Activated CD4-positive, alpha-beta T cell treated with anti-CD3 and anti-CD28 coated beads, Interleukin-2, amount 50 U/mL, for 24 hours (primary cell): ENCODE measurements at regions not wholly inside any gene's neighbourhood (a gene's known extent, or its start where the extent isn't known, plus 50 kb on each side); places are given as distances from the start of the nearest gene placed in this dataset.

Experiments
- DNase-seq, 2 donors: peaks; one replicate each; pipeline ENCODE4 v3.0.0-alpha.2; 2020; ENCODE audit warnings: low read depth in 1 of 2, low spot score in 1 of 2

GRCh38 chr21:32881458-32881857, 109.9 kb upstream of the PAXBP1 start:
- no peak for DNase-seq

GRCh38 chr21:32884062-32884461, 112.5 kb upstream of the PAXBP1 start:
- DNase-seq, result no peak

GRCh38 chr21:32886339-32886738, 114.8 kb upstream of the PAXBP1 start:
- DNase-seq, result peak in 1 of 2 donors; percentile 7

GRCh38 chr21:32887026-32887425, 115.5 kb upstream of the PAXBP1 start:
- DNase-seq, result no peak

- no peak for DNase-seq
Observed at GRCh38 chr21:32888971-32889370, 117.4 kb upstream of the PAXBP1 start.

- no peak for DNase-seq
Observed at GRCh38 chr21:32889596-32889995, 118.0 kb upstream of the PAXBP1 start.

- no peak for DNase-seq
Observed at GRCh38 chr21:32894321-32894720, 122.8 kb upstream of the PAXBP1 start.

GRCh38 chr21:32900814-32901213, 124.9 kb upstream of the OLIG2 start:
- no peak for DNase-seq

DNA sequence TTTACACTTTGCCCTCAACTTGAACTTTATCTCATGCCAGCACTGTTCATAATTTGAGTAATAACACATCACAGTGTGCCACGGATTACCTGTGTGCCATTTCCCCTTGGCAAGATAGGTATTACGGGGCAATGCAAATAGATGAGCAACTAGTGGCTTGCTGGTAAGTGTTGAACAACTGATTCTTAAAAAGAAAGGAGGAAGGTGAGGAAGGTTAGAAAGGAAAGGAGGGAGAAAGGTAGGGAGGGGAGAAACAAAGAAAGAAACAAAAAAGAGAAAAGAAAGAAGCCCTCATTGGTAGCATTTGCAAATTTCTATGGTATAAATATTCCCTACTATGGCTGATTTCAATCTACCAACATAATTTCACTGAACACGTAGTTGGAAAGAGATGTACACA, 118.2 kb upstream of the OLIG2 start:
- DNase-seq, result no peak

- DNase-seq, result no peak
Observed at GRCh38 chr21:32908534-32908933, 117.2 kb upstream of the OLIG2 start.

GRCh38 chr21:32909393-32909792, 116.3 kb upstream of the OLIG2 start:
- DNase-seq, result no peak

GRCh38 chr21:32914424-32915039, 111.2 kb upstream of the OLIG2 start:
- no peak for DNase-seq

DNA sequence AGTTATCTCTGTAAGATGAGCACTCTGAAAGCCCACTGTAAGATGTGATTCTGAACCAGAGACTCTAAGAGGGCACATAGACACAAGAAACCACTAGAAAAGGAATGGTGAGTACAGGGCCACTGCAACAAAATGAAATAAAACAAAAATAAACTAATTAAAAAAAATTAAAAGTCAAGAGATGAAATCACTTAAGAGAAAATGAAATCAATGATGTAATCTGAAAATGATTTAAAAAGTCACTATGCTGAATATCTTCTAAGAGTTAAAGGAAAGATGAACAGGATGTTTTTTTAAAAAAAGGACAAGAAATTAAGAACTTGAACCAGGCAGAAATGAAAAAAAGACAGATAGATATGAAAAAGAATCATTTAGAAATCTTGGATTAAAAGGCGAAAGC, 110.6 kb upstream of the OLIG2 start:
- DNase-seq, result no peak

DNA sequence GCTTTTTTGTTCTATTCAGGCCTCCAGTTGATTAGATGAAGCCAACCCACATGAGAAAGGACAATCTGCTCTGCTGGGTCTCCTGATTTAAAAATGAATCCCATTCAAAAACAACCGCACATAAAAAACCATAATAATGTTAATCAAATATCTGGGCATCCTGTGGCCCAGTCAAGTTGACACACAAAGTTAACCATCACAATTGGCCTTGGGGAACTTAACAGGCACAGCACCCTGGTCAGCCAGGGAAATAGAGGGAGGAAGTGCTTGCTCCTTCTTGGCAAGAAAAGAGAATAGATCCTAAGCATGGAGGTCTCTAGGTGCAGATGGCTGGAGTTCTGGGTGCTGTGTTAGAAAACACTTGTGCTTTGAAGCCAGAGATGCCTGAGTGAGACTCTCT, 109.6 kb upstream of the OLIG2 start:
- DNase-seq, result no peak

GRCh38 chr21:32916522-32917099, 109.1 kb upstream of the OLIG2 start:
- no peak for DNase-seq

- DNase-seq, result no peak
Observed at GRCh38 chr21:32917362-32918135, 108.2 kb upstream of the OLIG2 start.

GRCh38 chr21:32918478-32919120, 107.1 kb upstream of the OLIG2 start:
- DNase-seq, result no peak

- no peak for DNase-seq
Observed at GRCh38 chr21:32920474-32920873, 105.3 kb upstream of the OLIG2 start.

DNA sequence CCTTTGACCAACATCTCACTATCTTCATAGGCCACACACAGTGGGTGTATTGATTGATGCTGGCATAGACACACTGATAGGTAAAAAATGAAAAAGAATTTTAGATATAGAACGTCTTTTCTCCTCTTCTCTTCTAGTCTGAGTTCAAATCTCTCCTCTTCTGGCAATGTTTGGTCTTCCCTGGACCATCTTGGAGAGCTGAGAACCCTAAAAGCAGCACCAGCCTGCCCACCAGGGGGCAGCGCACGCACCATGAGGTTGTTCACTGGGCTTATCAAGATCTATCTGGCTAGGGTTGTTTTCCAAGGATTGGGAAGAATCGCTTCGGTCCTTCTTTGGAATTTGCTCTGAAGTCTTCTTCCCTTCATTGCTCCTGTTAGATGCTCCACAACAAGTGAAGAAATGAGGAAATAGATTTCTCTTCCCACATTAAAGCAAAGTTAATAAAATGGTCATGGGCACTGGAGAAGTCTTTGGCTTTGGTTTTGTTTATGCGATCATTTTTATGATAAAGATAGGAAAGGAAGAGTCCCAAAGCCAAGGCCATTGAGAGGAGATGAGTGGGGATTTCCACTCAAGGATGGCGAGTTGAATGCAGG, 104.0 kb upstream of the OLIG2 start:
- DNase-seq, result peak in 1 of 2 donors; percentile 20

DNA sequence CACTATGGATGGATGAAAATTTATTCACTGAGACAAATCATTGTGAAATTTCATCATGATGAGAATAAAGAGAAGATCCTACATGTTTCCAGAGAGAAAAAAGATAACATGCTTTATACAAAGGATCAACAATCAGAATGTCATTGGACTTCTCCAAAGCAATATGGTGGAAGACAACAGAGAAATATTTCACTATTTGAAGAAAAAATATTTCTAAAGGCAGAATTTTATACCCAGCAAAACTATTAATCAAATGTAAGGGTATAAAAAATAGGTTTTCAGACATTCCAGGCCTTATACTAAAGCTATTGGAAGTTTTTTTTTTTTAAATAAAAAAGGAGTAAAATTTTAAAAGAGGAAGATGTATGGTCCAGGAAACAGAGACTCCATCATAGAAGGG, 100.6 kb upstream of the OLIG2 start:
- no peak for DNase-seq

DNA sequence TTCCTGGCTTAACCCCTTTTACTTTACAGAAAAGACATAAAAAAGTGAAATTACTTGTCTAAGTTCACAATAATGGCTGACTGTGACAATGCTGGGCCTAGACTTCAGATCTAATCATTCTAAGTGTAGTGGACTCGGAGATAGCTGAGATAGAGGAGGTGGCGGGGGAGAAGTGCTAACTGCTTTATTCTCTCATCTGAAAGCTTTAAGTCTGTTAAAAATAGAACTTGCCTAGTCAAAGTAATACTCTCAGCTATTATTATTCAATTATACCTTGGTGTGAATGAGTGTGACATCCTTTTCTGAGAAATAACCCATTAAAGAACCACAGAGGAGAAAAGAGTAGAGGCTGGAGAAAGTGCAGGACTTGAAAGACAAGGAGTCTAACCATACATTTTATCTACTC, 96.1 kb upstream of the OLIG2 start:
- no peak for DNase-seq

- DNase-seq, result no peak
Observed at GRCh38 chr21:32930673-32931072, 95.1 kb upstream of the OLIG2 start.
